ENCODE measurements at regions not wholly inside any gene's neighbourhood (a gene's known extent, or its start where the extent isn't known, plus 50 kb on each side); places are given as distances from the start of the nearest gene placed in this dataset.

DNA sequence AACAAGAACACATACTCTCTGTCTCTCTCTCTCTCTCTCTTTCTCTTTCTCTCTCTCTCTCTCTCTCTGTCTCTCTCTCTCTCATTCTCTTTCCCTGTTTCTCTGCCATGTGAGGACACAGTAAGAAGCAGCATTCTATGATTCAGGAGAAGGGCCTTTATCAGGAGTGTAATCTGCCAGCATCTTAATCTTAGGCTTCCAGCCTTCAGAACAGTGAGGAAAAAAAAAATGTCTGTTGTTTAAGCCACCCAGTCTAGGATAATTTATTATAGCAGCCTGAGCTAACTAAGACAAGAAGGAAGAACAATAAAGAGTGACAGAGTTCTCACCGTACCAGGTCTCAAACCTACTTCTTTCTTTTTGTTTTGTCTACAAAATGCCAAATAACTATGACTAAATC lies 399.4 kb downstream of the SOCS6 start:
- no peak for DNase-seq (ENCODE audit: insufficient read length, low spot score)
- no peak for FAIRE-seq
- TF ChIP-seq PAX5 (IDR thresholded peaks at IDR 0.05; ENCODE audit: insufficient read depth, low read length, severe bottlenecking) (no peak), TAF1 (IDR thresholded peaks at IDR 0.05; ENCODE audit: low read depth, low read length) (no peak), SPI1 (IDR thresholded peaks at IDR 0.05; ENCODE audit: low read depth, low read length) (no peak), POLR2A (IDR thresholded peaks at IDR 0.05; ENCODE audit: low read depth, low read length) (no peak), POLR2AphosphoS5 (IDR thresholded peaks at IDR 0.05; ENCODE audit: low read depth, low read length) (no peak)

DNA sequence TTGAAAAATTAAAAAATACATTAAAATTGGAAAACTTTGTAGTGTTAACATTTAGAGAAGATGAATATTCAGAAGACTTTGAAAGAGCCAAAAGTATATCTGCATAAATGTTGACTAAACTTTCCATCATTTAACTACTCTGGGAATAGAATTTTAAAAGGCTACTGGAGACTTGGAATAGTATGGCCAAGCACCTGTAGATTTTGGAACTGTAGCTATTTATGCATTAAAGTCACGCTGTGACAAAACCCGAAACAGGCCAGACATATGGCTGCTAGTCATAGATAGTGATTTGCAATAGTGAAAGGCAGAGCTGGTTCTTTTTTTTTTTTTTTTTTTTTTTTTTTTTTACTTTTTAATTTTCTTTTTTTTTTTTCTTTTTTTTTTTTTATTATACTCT lies 396.0 kb downstream of the SOCS6 start:
- DNase-seq (ENCODE audit: insufficient read length, low spot score) (no peak), FAIRE-seq (no peak)
- TF ChIP-seq POU2F2 (IDR thresholded peaks at IDR 0.05; ENCODE audit: low read depth, low read length) = no peak
- no peak for TF ChIP-seq SPI1 (IDR thresholded peaks at IDR 0.05; ENCODE audit: low read depth, low read length)
- no peak for TF ChIP-seq POLR2A (IDR thresholded peaks at IDR 0.05; ENCODE audit: low read depth, low read length)
- TF ChIP-seq POLR2AphosphoS5 (IDR thresholded peaks at IDR 0.05; ENCODE audit: low read depth, low read length) = no peak
- no peak for TF ChIP-seq PAX5 (IDR thresholded peaks at IDR 0.05; ENCODE audit: insufficient read depth, low read length, severe bottlenecking)
- no peak for TF ChIP-seq TAF1 (IDR thresholded peaks at IDR 0.05; ENCODE audit: low read depth, low read length)

DNA sequence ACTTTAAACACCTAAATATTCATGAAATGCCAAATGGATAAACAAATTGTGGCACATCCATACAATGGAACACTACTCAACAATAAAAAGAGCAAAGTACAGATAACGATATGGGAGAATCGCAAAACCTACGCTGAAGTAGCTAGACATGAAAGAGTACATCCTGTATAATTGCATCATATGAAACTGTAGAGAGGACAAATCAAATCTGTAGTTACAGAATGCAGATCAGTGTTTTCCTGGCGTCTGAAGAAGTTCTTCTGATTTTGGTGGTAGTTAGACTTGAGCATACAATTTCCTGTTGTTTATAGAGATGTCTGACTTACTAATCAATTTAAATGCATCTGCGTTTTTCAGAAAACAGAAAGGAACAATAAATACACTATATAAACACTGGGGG lies 394.4 kb downstream of the SOCS6 start:
- FAIRE-seq = no peak

DNA sequence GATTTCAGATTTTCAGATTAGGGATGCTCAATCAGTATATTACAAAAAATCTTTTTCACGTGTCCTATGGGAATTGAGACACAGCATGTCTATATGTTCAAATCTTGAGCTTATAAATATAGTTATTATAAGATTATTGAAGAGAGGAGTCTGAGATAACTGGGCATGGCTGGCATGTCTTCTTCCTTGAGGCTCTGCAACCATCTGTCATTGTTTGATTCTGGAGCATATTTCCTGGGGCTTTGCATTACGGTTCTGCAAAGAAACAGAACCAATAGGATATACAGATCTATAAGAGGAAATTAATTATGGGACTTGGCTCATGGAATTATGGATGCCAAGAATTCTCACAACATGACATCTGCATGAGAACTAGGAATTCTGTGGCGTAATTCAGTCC lies 386.1 kb downstream of the SOCS6 start:
- FAIRE-seq (no peak), DNase-seq (ENCODE audit: insufficient read length, low spot score) (no peak)
- TF ChIP-seq POLR2A (IDR thresholded peaks at IDR 0.05; ENCODE audit: low read depth, low read length) (no peak), SPI1 (IDR thresholded peaks at IDR 0.05; ENCODE audit: low read depth, low read length) (no peak), POLR2AphosphoS5 (IDR thresholded peaks at IDR 0.05; ENCODE audit: low read depth, low read length) (no peak), PAX5 (IDR thresholded peaks at IDR 0.05; ENCODE audit: insufficient read depth, low read length, severe bottlenecking) (no peak), TAF1 (IDR thresholded peaks at IDR 0.05; ENCODE audit: low read depth, low read length) (no peak)

More for the DNA sequence above, 394.4 kb downstream of the SOCS6 start:
- TF ChIP-seq TAF1 (IDR thresholded peaks at IDR 0.05; ENCODE audit: low read depth, low read length) = no peak
- no peak for TF ChIP-seq PAX5 (IDR thresholded peaks at IDR 0.05; ENCODE audit: insufficient read depth, low read length, severe bottlenecking)
- no peak for TF ChIP-seq POU2F2 (IDR thresholded peaks at IDR 0.05; ENCODE audit: low read depth, low read length)
- TF ChIP-seq POLR2A (IDR thresholded peaks at IDR 0.05; ENCODE audit: low read depth, low read length) = no peak
- TF ChIP-seq SPI1 (IDR thresholded peaks at IDR 0.05; ENCODE audit: low read depth, low read length) = no peak
- TF ChIP-seq POLR2AphosphoS5 (IDR thresholded peaks at IDR 0.05; ENCODE audit: low read depth, low read length) = no peak
- DNase-seq (ENCODE audit: insufficient read length, low spot score) = no peak

DNA sequence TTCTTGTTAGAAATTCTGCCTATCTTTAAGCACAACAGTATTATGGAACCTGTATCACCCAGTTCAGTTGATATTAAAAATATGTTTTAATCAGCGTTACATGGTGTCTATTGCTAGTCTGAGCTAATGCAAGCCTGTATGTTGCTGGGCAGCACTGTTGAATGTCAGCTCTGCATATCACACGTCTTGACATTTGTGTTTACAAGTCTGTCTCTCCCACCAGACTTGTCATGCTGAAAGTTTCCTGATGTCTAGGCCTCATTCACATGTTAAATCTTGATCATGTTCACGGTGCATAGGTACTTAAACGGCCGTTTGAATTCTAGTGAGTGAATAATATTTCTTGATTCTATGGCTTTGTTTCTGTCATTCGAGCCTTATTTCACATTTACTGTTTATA lies 385.0 kb downstream of the SOCS6 start:
- no peak for FAIRE-seq

DNA sequence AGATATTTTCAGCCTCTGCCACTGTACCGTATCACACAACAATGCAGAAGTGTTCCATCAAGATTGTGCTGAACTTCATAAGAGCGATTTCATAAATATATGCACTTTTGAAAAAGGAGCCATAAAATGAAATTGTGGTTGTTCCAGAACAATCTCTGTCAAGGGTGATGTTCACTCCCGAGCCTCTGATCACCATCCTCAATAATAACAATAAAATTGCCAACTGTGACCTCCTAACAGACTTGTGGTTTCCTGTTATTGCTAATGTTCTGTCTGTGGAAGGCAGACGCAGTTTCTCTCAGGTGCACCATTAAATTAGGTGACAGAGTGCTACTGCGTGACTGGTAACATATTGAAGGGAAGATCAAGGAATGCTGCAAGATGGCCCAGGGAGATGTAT lies 383.7 kb downstream of the SOCS6 start:
- FAIRE-seq = no peak
- no peak for TF ChIP-seq POLR2A (IDR thresholded peaks at IDR 0.05; ENCODE audit: low read depth, low read length)
- no peak for TF ChIP-seq TAF1 (IDR thresholded peaks at IDR 0.05; ENCODE audit: low read depth, low read length)
- TF ChIP-seq POU2F2 (IDR thresholded peaks at IDR 0.05; ENCODE audit: low read depth, low read length) = no peak
- TF ChIP-seq SPI1 (IDR thresholded peaks at IDR 0.05; ENCODE audit: low read depth, low read length) = no peak
- TF ChIP-seq POLR2AphosphoS5 (IDR thresholded peaks at IDR 0.05; ENCODE audit: low read depth, low read length) = no peak
- no peak for TF ChIP-seq PAX5 (IDR thresholded peaks at IDR 0.05; ENCODE audit: insufficient read depth, low read length, severe bottlenecking)
- DNase-seq (ENCODE audit: insufficient read length, low spot score) = no peak

More for the DNA sequence above, 385.0 kb downstream of the SOCS6 start:
- TF ChIP-seq POLR2A (IDR thresholded peaks at IDR 0.05; ENCODE audit: low read depth, low read length) = no peak
- TF ChIP-seq POU2F2 (IDR thresholded peaks at IDR 0.05; ENCODE audit: low read depth, low read length) = no peak
- TF ChIP-seq POLR2AphosphoS5 (IDR thresholded peaks at IDR 0.05; ENCODE audit: low read depth, low read length) = no peak
- no peak for TF ChIP-seq PAX5 (IDR thresholded peaks at IDR 0.05; ENCODE audit: insufficient read depth, low read length, severe bottlenecking)
- TF ChIP-seq SPI1 (IDR thresholded peaks at IDR 0.05; ENCODE audit: low read depth, low read length) = no peak
- no peak for TF ChIP-seq TAF1 (IDR thresholded peaks at IDR 0.05; ENCODE audit: low read depth, low read length)
- no peak for DNase-seq (ENCODE audit: insufficient read length, low spot score)

DNA sequence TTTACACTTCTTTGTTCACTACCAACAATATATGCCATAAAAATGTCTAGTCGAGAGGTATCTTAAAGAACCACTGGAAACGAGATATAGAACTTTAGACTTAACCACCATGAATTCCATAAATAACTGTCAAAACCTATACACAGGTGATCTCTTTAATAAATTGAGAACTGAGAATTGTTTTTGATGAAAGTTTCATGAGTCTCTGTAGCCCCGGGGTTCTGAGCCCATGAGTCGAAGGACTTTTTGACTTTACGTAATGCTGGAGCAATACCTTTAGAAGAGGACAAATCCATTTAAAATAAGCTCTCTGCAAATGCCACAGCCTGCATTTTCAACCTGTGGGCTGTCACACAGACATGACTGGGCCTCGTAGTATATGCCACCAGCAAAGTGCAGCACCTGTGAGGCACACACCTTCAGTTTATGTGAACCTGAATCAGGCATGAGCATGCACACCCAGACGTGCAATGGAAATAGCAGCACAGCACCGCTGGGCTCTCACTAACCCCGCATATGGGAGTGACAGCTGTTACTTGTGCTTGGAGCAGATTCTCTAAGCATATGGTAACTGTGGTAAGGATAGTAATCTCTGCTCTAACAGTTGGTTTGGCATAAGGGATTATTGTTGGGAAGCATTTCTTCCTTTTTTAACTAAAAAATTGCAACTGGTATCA lies 383.2 kb downstream of the SOCS6 start:
- FAIRE-seq (no peak), DNase-seq (ENCODE audit: insufficient read length, low spot score) (no peak)
- TF ChIP-seq POLR2AphosphoS5 (IDR thresholded peaks at IDR 0.05; ENCODE audit: low read depth, low read length) = no peak
- no peak for TF ChIP-seq POLR2A (IDR thresholded peaks at IDR 0.05; ENCODE audit: low read depth, low read length)
- TF ChIP-seq POU2F2 (IDR thresholded peaks at IDR 0.05; ENCODE audit: low read depth, low read length) = no peak
- TF ChIP-seq PAX5 (IDR thresholded peaks at IDR 0.05; ENCODE audit: insufficient read depth, low read length, severe bottlenecking) = no peak
- TF ChIP-seq SPI1 (IDR thresholded peaks at IDR 0.05; ENCODE audit: low read depth, low read length) = no peak
- TF ChIP-seq TAF1 (IDR thresholded peaks at IDR 0.05; ENCODE audit: low read depth, low read length) = no peak

DNA sequence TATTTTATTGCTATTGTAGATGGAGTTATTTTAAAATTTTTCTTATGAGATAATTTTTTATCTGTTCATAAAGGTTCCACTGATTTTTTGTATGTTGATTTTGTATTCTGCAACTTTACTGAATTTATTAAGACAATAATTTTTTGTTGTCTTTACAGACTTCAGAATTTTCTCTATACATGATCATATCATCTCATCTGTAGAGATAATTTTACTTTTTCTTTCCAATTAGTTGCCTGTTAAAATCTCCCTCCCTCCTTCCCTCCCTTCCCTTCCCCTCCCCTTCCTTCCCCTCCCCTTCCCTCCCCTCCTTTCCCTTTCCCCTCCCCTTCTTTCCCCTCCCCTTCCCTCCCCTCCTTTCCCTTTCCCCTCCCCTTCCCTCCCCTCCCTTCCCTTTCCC lies 378.1 kb downstream of the SOCS6 start:
- no peak for FAIRE-seq
- TF ChIP-seq TAF1 (IDR thresholded peaks at IDR 0.05; ENCODE audit: low read depth, low read length) (no peak), POU2F2 (IDR thresholded peaks at IDR 0.05; ENCODE audit: low read depth, low read length) (no peak), SPI1 (IDR thresholded peaks at IDR 0.05; ENCODE audit: low read depth, low read length) (no peak), POLR2AphosphoS5 (IDR thresholded peaks at IDR 0.05; ENCODE audit: low read depth, low read length) (no peak), PAX5 (IDR thresholded peaks at IDR 0.05; ENCODE audit: insufficient read depth, low read length, severe bottlenecking) (no peak), POLR2A (IDR thresholded peaks at IDR 0.05; ENCODE audit: low read depth, low read length) (no peak)
- DNase-seq (ENCODE audit: insufficient read length, low spot score) = no peak

DNA sequence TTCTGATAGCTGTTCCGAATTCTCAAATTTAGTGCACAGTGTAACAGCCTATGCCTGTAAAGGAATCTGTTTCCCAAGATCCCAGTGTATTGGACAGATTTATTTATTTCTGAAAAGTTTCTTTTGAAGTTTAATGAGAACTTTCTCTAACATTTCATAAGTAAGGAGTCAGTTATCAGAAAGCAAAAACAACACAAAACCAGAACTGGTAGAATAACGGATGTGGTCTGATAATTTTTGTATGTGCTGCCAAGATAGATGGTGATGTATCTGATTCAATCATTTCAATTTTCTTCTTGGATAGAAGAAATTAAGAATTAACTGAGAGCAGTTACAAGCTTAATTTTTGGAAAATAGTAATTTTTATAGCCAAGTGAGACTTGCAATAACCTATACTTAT lies 374.3 kb downstream of the SOCS6 start:
- FAIRE-seq (no peak), DNase-seq (ENCODE audit: insufficient read length, low spot score) (no peak)
- TF ChIP-seq TAF1 (IDR thresholded peaks at IDR 0.05; ENCODE audit: low read depth, low read length) (no peak), SPI1 (IDR thresholded peaks at IDR 0.05; ENCODE audit: low read depth, low read length) (no peak), PAX5 (IDR thresholded peaks at IDR 0.05; ENCODE audit: insufficient read depth, low read length, severe bottlenecking) (no peak), POLR2A (IDR thresholded peaks at IDR 0.05; ENCODE audit: low read depth, low read length) (no peak), POU2F2 (IDR thresholded peaks at IDR 0.05; ENCODE audit: low read depth, low read length) (no peak), POLR2AphosphoS5 (IDR thresholded peaks at IDR 0.05; ENCODE audit: low read depth, low read length) (no peak)

DNA sequence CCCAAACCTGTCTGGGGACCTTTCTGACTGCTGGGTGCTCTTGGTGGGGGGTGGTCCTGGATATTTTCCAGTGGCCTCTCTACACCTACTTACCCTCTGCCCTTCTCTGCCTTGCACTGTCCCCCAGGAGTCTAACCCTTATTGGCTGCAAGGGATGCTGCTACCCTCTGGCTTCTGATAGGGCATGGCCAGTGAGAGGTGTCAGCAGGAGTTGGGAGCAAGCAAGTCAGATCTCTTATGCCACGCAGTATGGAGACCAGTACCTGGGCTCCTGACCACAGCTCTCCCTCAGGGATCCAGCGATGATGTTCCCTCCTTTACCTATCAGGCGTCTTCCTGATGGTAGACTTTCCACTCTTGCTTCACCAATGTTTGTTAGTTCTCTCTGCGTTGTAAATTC lies 373.7 kb downstream of the SOCS6 start:
- DNase-seq (ENCODE audit: insufficient read length, low spot score) (no peak), FAIRE-seq (no peak)
- TF ChIP-seq POLR2A (IDR thresholded peaks at IDR 0.05; ENCODE audit: low read depth, low read length) (no peak), SPI1 (IDR thresholded peaks at IDR 0.05; ENCODE audit: low read depth, low read length) (no peak), TAF1 (IDR thresholded peaks at IDR 0.05; ENCODE audit: low read depth, low read length) (no peak), POU2F2 (IDR thresholded peaks at IDR 0.05; ENCODE audit: low read depth, low read length) (no peak), POLR2AphosphoS5 (IDR thresholded peaks at IDR 0.05; ENCODE audit: low read depth, low read length) (no peak), PAX5 (IDR thresholded peaks at IDR 0.05; ENCODE audit: insufficient read depth, low read length, severe bottlenecking) (no peak)

Measured in GM12891 (cell line).